CD4-positive, alpha-beta memory T cell (primary cell): ENCODE measurements at regions not wholly inside any gene's neighbourhood (a gene's known extent, or its start where the extent isn't known, plus 50 kb on each side); places are given as distances from the start of the nearest gene placed in this dataset.

Experiments used
- CTCF ChIA-PET: fragments of 350-600 bp; sonication (Branson Sonifier 250); formaldehyde crosslinking; loops from one replicate; lab custom pipeline; 2021; ENCODE audit warnings: inconsistent platforms; ENCODE audit not compliant: partially characterized antibody; lab: Charles Lee
- POLR2A ChIA-PET: fragments of 350-600 bp; sonication (Branson Sonifier 250); formaldehyde crosslinking; loops from one replicate; lab custom pipeline; 2021; ENCODE audit not compliant: partially characterized antibody; lab: Charles Lee
- DNase-seq, 5 donors: peaks; one replicate each; pipeline versions ENCODE4 v3.0.0 to v3.0.0-alpha.2; 2020 to 2022; ENCODE audit warnings: mixed read lengths in 1 of 5
- H3K27ac ChIP-seq: one replicate; pipeline ENCODE4 v1.7.0; 2013; ENCODE audit warnings: low read depth, low read length
- H3K27me3 ChIP-seq: 2 replicates; pipeline ENCODE4 v1.7.0; 2013; ENCODE audit warnings: mild to moderate bottlenecking, low read length, moderate library complexity; ENCODE audit not compliant: insufficient read depth
- H3K36me3 ChIP-seq: 2 replicates; pipeline ENCODE4 v1.7.0; 2013; ENCODE audit warnings: mild to moderate bottlenecking, low read length, moderate library complexity; ENCODE audit not compliant: insufficient read depth
- H3K4me1 ChIP-seq: 2 replicates; pipeline ENCODE4 v1.7.0; 2013; ENCODE audit warnings: mild to moderate bottlenecking, low read length, moderate library complexity; ENCODE audit not compliant: insufficient read depth
- H3K4me3 ChIP-seq, 2 donors: one replicate each; pipeline ENCODE4 v1.7.0; 2013; ENCODE audit warnings: low read length in 2 of 2, mild to moderate bottlenecking in 1 of 2
- H3K9me3 ChIP-seq, 2 donors: one replicate each; pipeline ENCODE4 v1.7.0; 2013; ENCODE audit warnings: low read length in 2 of 2, control low read depth in 1 of 2; ENCODE audit not compliant: control insufficient read depth in 1 of 2
- H3K27ac Mint-ChIP-seq, 7 donors: one replicate each; pipeline ENCODE4 v1.8.0; 2020 to 2021; ENCODE audit warnings: mixed read lengths in 7 of 7, mild to moderate bottlenecking in 6 of 7, inconsistent platforms in 3 of 7, moderate library complexity in 3 of 7
- H3K27me3 Mint-ChIP-seq, 2 donors: one replicate each; pipeline ENCODE4 v1.8.0; 2020 to 2021; ENCODE audit warnings: mixed read lengths in 2 of 2
- H3K36me3 Mint-ChIP-seq, 2 donors: one replicate each; pipeline ENCODE4 v1.8.0; 2020 to 2021; ENCODE audit warnings: mixed read lengths in 2 of 2, inconsistent platforms in 1 of 2, mild to moderate bottlenecking in 1 of 2
- H3K4me1 Mint-ChIP-seq, 4 donors: one replicate each; pipeline ENCODE4 v1.8.0; 2020 to 2021; ENCODE audit warnings: mixed read lengths in 4 of 4, mild to moderate bottlenecking in 1 of 4
- H3K4me3 Mint-ChIP-seq, 8 donors: one replicate each; pipeline ENCODE4 v1.8.0; 2020 to 2021; ENCODE audit warnings: mixed read lengths in 8 of 8, mild to moderate bottlenecking in 7 of 8, moderate library complexity in 6 of 8, inconsistent platforms in 3 of 8
- H3K9me3 Mint-ChIP-seq, 8 donors: one replicate each; pipeline ENCODE4 v1.8.0; 2020 to 2021; ENCODE audit warnings: mixed read lengths in 8 of 8, mild to moderate bottlenecking in 5 of 8, inconsistent platforms in 3 of 8, moderate library complexity in 1 of 8
- intact Hi-C: fragments of 100-400 bp; cut with micrococcal nuclease; formaldehyde crosslinking; loops from one replicate; pipeline ENCODE4 v1.15.1; 2023

DNA sequence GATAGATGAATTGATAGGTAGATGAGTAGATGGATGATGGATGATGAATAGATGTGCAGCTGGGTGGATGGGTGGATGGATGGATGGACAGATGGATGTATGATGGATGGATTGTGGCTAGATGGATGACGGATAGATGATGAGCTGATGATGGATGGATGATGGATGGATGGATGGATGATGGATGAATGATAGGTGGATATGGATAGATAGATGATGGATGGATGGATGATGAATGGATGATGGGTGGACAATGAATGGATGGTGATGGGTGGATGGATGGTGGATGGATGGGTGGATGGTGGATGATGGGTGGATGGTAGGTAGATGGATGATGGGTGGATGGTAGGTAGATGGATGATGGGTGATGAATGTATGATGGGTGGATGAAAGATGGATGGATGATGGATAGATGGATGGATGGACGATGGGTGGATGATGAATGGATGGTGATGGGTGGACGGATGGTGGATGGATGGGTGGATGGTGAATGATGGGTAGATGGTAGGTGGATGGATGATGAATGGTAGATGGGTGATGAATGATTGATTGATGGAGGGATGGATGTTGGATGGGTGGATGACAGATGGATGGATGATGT is 1261.7 kb downstream of the BRD1 start:
- peaks cover 3 to 15% (median 8%) of the 10 kb centered on the region in 8 donors for H3K9me3 Mint-ChIP-seq
- intact Hi-C loops = no loop called here
- H3K4me3 Mint-ChIP-seq = no peak overlapping the region
- no peaks in the 10 kb centered on the region for H3K36me3 Mint-ChIP-seq
- H3K27me3 Mint-ChIP-seq = peaks cover 10 to 21% of the 10 kb centered on the region in 2 donors
- no peak for DNase-seq
- H3K9me3 ChIP-seq = peaks cover 0 to 5% of the 10 kb centered on the region in 2 donors
- no peak overlapping the region for H3K4me3 ChIP-seq
- no peak overlapping the region for H3K27ac Mint-ChIP-seq
- H3K27ac ChIP-seq = no peak overlapping the region
- H3K4me1 Mint-ChIP-seq = peaks cover 0 to 6% (median 3%) of the 10 kb centered on the region in 4 donors
- ChIA-PET CTCF (no interaction called here), POLR2A (no interaction called here)
- H3K4me1 ChIP-seq = no peaks in the 10 kb centered on the region
- H3K36me3 ChIP-seq = no peaks in the 10 kb centered on the region
- H3K27me3 ChIP-seq = no peaks in the 10 kb centered on the region

DNA sequence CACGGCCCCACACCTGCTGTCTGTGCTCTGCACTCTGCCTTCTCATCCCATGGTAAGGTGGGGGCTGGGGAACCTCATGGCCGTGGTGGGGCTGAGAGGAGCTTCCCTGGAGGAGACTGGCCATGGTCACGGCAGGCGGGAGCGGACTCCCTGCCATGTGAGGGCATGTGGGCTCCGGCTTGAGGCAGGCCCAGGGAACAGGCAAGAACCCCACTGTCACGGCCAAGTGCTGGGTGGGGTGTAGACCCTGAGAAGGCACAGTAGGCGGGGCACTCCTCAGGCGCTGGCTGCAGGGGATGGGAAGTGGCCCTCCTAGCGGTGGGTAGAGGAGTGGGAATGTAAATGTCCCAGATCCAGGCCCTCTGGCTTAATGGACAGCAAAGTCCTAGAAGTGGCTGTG is 1262.7 kb downstream of the BRD1 start:
- ChIA-PET POLR2A (no interaction called here), CTCF (no interaction called here)
- H3K27me3 Mint-ChIP-seq = peaks cover 9 to 20% of the 10 kb centered on the region in 2 donors
- intact Hi-C loops = no loop called here
- no peak overlapping the region for H3K4me3 Mint-ChIP-seq
- H3K36me3 ChIP-seq = no peaks in the 10 kb centered on the region
- peaks cover 0 to 6% (median 1%) of the 10 kb centered on the region in 8 donors for H3K9me3 Mint-ChIP-seq
- no peaks in the 10 kb centered on the region for H3K36me3 Mint-ChIP-seq
- H3K27ac ChIP-seq = no peak overlapping the region
- H3K27ac Mint-ChIP-seq = no peak overlapping the region
- no peaks in the 10 kb centered on the region for H3K27me3 ChIP-seq
- DNase-seq = no peak
- no peaks in the 10 kb centered on the region for H3K9me3 ChIP-seq
- H3K4me1 ChIP-seq = no peaks in the 10 kb centered on the region
- H3K4me1 Mint-ChIP-seq = peaks cover 0 to 6% (median 3%) of the 10 kb centered on the region in 4 donors
- no peak overlapping the region for H3K4me3 ChIP-seq

DNA sequence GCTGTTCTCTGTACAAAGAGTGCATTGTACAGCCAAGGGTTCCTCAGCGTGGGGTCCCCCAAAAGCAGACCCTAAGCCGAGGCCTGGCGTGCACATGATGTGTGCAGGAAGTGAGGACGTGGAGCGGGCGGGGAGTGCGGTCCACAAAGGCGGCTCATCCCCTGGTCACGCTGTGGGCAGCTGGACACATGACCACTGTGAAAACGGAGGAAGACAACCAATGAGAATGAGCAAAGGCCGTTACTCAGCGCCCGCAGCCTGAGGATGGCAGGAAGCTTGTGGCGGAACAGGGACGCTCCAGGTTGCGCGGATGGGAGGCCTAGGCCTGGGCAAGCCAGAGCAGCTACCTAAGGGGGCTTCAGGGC is 1263.7 kb downstream of the BRD1 start:
- intact Hi-C loops = no loop called here
- Histone ChIP-seq H3K9me3 (no peaks in the 10 kb centered on the region), H3K4me3 (no peak overlapping the region), H3K36me3 (no peaks in the 10 kb centered on the region), H3K27ac (no peak overlapping the region), H3K27me3 (no peaks in the 10 kb centered on the region), H3K4me1 (no peaks in the 10 kb centered on the region)
- ChIA-PET CTCF (no interaction called here), POLR2A (no interaction called here)
- no peak overlapping the region for H3K27ac Mint-ChIP-seq
- no peak overlapping the region for H3K4me3 Mint-ChIP-seq
- no peak for DNase-seq
- H3K9me3 Mint-ChIP-seq = peaks cover 0 to 2% (median 0%) of the 10 kb centered on the region in 8 donors
- peaks cover 8 to 18% of the 10 kb centered on the region in 2 donors for H3K27me3 Mint-ChIP-seq
- no peaks in the 10 kb centered on the region for H3K36me3 Mint-ChIP-seq
- peaks cover 0 to 6% (median 3%) of the 10 kb centered on the region in 4 donors for H3K4me1 Mint-ChIP-seq

DNA sequence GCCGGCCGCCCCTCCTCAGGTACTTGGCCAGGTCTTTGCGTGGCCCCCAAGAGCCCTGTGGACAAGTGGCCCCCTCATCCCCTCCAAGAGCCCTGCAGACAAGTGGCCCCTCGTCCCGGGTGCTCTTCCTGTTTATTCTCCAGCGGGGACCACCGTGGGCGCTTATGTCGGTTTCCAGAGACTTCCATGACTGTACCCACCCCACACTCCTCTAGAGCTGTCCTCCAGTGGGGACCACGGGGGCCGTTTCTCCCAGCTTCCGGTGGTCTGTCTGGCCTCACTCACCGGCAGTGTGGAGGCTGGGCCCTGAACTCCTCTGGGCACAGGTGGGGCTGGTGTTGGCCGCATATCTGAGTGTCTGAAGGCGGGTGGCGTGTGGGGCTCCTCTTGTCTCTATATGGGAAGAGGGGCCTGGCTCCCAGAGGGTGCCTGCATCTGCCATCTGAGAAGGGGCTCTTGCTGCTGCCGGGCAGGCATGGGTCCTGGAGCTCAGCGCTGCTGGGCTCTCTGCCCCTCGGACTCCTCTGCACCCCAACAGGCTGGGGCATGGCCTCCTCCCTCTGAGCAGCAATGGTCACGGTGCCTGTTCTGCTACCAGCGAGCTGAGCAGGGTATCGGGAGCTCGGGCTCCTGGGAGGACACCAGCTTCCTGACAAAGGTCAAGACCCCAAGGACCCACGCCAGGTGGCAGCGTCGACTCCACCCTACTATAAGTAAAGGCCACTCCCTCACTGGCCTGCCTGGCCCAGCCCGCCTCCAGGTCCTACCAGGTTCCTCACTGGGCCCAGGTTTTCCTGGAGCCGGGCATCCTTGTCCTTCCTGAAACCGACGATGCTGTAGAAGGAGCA is 1264.3 kb downstream of the BRD1 start:
- Mint-ChIP-seq H3K27me3 (peaks cover 7 to 13% of the 10 kb centered on the region in 2 donors), H3K4me3 (no peak overlapping the region), H3K4me1 (peaks cover 0 to 6% (median 3%) of the 10 kb centered on the region in 4 donors), H3K9me3 (peaks cover 0 to 2% (median 0%) of the 10 kb centered on the region in 8 donors), H3K36me3 (no peaks in the 10 kb centered on the region), H3K27ac (no peak overlapping the region)
- no peaks in the 10 kb centered on the region for H3K4me1 ChIP-seq
- no peaks in the 10 kb centered on the region for H3K9me3 ChIP-seq
- POLR2A ChIA-PET = no interaction called here
- intact Hi-C loops = no loop called here
- DNase-seq = no peak
- H3K36me3 ChIP-seq = no peaks in the 10 kb centered on the region
- CTCF ChIA-PET = no interaction called here
- no peak overlapping the region for H3K4me3 ChIP-seq
- no peaks in the 10 kb centered on the region for H3K27me3 ChIP-seq
- H3K27ac ChIP-seq = no peak overlapping the region

DNA sequence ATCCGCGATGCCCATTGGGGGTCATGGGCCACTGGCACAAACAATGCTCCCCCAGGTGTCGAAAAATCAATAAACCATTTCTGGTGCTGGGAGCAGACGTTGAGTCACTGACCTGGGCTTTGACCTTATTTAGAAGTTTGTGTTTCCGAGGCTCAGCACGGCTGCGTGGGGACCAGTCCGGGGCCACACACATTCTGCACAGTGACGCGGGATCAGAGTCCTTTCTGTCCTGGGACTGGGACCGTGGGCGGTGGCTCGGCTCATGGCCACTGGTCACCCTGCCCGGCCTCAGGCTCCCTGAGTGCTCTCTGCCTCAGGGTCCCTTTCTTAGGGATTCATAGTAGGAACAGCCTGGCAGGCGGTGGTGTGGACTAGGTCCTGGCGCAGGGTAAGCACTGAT is 1266.0 kb downstream of the BRD1 start:
- ChIA-PET CTCF (no interaction called here), POLR2A (no interaction called here)
- DNase-seq = no peak
- H3K27me3 ChIP-seq = no peaks in the 10 kb centered on the region
- no peaks in the 10 kb centered on the region for H3K4me1 ChIP-seq
- H3K36me3 ChIP-seq = no peaks in the 10 kb centered on the region
- no peak overlapping the region for H3K4me3 Mint-ChIP-seq
- no peaks in the 10 kb centered on the region for H3K9me3 ChIP-seq
- H3K27ac ChIP-seq = no peak overlapping the region
- intact Hi-C loops = no loop called here
- H3K27me3 Mint-ChIP-seq = peaks cover under 1 to 2% of the 10 kb centered on the region in 2 donors
- peaks cover 0 to under 1% (median under 1%) of the 10 kb centered on the region in 4 donors for H3K4me1 Mint-ChIP-seq
- H3K27ac Mint-ChIP-seq = no peak overlapping the region
- H3K4me3 ChIP-seq = no peak overlapping the region
- H3K9me3 Mint-ChIP-seq = peaks cover 0 to 3% (median 0%) of the 10 kb centered on the region in 8 donors
- H3K36me3 Mint-ChIP-seq = no peaks in the 10 kb centered on the region

DNA sequence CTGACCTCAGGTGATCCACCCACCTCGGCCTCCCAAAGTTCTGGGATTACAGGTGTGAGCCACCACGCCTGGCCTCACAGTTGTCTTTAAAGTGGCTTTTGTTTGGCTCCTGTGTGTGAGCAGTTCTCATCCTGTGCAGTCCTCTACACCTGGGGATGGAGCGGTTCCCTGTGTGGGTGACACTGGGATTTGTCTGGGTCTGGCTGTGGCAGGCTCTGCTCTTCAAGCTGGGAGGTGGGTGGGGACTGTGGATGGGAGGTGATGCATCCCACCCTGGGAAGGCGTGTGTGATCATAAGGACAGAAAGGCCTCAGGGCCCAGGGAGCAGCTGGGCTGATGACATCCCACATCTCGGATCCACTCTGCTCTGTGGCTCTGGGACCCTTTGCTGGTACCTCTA is 1266.8 kb downstream of the BRD1 start:
- intact Hi-C loops = no loop called here
- Histone ChIP-seq H3K36me3 (no peaks in the 10 kb centered on the region), H3K9me3 (no peaks in the 10 kb centered on the region), H3K27ac (no peak overlapping the region), H3K4me1 (no peaks in the 10 kb centered on the region), H3K27me3 (no peaks in the 10 kb centered on the region), H3K4me3 (no peak overlapping the region)
- Mint-ChIP-seq H3K9me3 (peaks cover 0 to 3% (median 0%) of the 10 kb centered on the region in 8 donors), H3K36me3 (no peaks in the 10 kb centered on the region), H3K4me3 (no peak overlapping the region), H3K27me3 (peaks cover 0 to 2% of the 10 kb centered on the region in 2 donors), H3K4me1 (no peaks in the 10 kb centered on the region), H3K27ac (no peak overlapping the region)
- POLR2A ChIA-PET = no interaction called here
- DNase-seq = no peak
- CTCF ChIA-PET = no interaction called here

DNA sequence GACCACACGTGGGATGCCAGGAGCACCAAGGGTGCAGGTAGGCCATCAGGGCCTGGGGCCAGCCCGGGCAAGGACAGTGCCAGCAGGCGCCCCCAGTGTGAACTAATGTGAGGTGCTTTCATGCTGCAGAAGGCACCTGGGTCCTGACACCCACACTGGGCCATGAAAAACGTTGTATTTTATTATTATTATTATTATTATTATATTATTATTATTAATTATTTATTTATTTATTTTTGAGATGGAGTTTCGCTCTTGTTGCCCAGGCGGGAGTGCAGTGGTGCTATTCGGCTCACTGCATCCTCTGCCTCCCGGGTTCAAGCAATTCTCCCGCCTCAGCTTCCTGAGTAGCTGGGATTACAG is 1267.3 kb downstream of the BRD1 start:
- H3K27me3 Mint-ChIP-seq = peaks cover 0 to 2% of the 10 kb centered on the region in 2 donors
- H3K4me1 Mint-ChIP-seq = no peaks in the 10 kb centered on the region
- no peaks in the 10 kb centered on the region for H3K36me3 Mint-ChIP-seq
- H3K9me3 Mint-ChIP-seq = peaks cover 0 to 3% (median 0%) of the 10 kb centered on the region in 8 donors
- Histone ChIP-seq H3K4me1 (no peaks in the 10 kb centered on the region), H3K4me3 (no peak overlapping the region), H3K9me3 (no peaks in the 10 kb centered on the region), H3K27me3 (no peaks in the 10 kb centered on the region), H3K27ac (no peak overlapping the region), H3K36me3 (no peaks in the 10 kb centered on the region)
- no peak for DNase-seq
- no peak overlapping the region for H3K4me3 Mint-ChIP-seq
- intact Hi-C loops = no loop called here
- no peak overlapping the region for H3K27ac Mint-ChIP-seq
- POLR2A ChIA-PET = no interaction called here
- CTCF ChIA-PET = no interaction called here
